ENCODE measurements at regions not wholly inside any gene's neighbourhood (a gene's known extent, or its start where the extent isn't known, plus 50 kb on each side); places are given as distances from the start of the nearest gene placed in this dataset.

DNA sequence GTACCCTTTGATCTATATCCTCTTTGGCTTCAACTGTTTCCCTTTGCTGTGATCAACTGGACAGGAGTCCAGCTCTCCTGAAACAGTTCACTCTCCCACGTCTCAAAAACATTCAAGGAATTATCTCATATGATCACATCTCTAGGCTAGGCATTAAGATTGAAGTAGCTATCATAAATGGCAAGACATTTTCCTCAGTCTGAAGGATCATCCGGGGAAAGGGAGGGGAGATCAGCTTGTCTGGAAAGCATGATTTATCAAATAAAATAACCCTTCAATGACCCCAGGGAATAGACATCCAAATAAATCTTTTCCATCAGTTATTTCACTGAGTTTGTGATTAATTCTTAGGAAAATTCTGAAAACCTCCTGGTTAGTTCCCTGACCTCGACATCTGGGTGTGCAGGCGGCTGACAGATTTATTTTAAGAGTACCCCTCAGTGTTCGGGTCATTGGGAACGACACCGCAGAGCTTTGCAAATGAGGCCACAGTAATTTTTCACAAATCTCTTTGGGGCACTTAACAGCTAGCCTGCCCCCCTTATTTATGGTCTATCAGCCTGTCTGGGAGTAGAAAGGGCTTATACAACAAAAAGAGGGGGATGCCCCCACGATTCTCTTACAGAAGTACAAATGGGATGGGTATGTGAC is 65.8 kb downstream of the NSMCE3 start:
- TF ChIP-seq, protein P1, sequence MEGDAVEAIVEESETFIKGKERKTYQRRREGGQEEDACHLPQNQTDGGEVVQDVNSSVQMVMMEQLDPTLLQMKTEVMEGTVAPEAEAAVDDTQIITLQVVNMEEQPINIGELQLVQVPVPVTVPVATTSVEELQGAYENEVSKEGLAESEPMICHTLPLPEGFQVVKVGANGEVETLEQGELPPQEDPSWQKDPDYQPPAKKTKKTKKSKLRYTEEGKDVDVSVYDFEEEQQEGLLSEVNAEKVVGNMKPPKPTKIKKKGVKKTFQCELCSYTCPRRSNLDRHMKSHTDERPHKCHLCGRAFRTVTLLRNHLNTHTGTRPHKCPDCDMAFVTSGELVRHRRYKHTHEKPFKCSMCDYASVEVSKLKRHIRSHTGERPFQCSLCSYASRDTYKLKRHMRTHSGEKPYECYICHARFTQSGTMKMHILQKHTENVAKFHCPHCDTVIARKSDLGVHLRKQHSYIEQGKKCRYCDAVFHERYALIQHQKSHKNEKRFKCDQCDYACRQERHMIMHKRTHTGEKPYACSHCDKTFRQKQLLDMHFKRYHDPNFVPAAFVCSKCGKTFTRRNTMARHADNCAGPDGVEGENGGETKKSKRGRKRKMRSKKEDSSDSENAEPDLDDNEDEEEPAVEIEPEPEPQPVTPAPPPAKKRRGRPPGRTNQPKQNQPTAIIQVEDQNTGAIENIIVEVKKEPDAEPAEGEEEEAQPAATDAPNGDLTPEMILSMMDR (IDR thresholded peaks at IDR 0.05; ENCODE audit: control insufficient read depth, extremely low read depth, insufficient read depth) = no peak
- no peak overlapping the region for H3K4me3 ChIP-seq (ENCODE audit: low read depth, low read length)
- DNase-seq (ENCODE audit: low read depth) = no peak

DNA sequence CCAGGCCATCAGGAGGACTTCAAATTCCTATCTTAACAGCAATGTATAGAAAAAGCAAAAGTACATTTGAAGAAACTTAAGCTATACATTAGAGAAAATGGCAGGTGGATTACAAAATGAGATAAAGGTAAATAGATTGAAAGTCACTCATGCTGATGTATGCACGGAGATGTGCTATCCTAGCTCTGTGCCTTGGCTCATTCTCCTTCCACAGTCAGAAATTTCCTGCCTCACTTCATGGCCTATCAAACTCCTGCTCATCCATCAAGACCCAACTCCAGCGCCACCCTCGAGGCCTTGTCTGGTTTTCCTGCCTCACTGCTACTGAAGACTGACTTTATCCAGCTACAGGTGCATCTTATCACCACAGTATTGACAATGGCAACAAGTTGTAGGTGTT is 72.9 kb downstream of the NSMCE3 start:
- H3K4me3 ChIP-seq (ENCODE audit: low read depth, low read length) = no peak overlapping the region
- no peak for DNase-seq (ENCODE audit: low read depth)
- TF ChIP-seq, protein P1 (IDR thresholded peaks at IDR 0.05; ENCODE audit: control insufficient read depth, extremely low read depth, insufficient read depth) = no peak

DNA sequence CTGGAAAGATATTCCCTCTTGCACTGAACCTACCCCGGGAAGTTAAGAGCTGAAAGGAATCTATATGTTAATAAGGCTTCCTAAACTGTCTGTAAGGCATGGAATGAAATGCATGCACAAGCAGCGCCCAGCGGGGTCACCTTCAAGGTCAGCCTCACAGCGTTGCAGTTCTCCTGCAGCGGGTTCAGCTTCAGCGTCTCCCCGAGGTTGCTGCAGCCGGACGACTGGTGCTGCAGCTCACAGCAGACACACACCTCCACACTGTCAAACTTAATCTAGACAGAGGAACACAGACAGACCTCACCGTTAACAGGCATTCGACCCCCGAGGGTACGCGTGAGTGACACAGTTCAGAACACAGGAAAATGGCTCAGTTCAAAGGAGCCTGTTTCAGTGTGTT is 73.3 kb downstream of the NSMCE3 start:
- no peak overlapping the region for H3K4me3 ChIP-seq (ENCODE audit: low read depth, low read length)
- no peak for DNase-seq (ENCODE audit: low read depth)
- TF ChIP-seq, protein P1 (IDR thresholded peaks at IDR 0.05; ENCODE audit: control insufficient read depth, extremely low read depth, insufficient read depth) = no peak

DNA sequence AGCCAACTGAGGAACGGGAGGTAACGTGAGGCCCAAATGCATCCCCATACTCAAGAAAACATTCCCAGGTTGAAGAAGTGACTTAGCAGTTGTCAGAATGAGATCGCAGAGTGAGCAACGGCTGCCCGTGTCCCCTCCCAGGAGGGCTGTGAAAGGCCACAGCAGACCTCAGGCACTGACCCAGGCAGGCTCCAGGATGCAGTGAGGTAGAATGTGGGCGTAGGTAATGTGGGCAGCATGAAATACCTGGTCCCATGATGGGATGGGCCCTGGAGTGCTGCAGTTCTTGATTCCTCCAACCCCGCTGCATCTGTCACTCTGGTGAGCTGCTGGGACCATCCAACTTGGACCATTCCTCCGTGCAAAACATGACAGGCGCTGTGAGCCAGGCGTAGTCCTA is 74.8 kb downstream of the NSMCE3 start:
- no peak overlapping the region for H3K4me3 ChIP-seq (ENCODE audit: low read depth, low read length)

DNA sequence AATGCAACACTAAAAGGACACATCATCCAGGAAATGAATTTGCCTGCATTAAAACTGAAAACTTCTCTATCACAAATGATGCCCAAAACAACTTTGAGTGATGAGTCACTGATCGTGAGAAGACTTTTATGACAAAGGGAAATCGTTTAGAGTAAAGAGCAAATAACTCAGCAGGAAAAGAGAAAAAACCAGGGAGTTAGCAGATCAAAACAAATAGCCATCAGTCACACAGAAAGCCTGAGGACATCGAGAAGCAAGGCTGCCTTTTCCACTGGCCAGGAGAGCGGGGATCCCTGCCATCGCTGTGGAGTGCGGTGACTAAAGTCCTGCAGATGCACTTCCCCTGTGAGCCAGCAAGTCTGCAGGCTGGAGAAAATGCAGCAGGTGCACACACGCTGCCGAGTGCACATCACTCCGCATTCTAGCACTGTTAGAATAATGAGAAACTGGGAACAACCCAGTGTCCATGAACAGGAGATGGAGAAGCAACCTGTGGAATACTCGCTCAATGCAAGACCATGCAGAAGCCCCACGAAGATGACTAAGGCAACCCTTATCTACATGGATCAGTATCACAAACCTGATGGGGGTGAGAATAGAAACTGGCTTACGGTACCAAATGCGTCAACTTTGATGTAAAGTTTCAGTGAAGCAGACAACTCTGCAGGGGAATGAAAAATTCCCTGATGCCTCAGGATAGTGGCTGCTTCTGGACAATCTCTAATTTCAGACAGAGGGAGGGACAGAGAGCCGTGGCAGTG is 86.4 kb downstream of the NSMCE3 start:
- H3K4me3 ChIP-seq (ENCODE audit: low read depth, low read length) = no peak overlapping the region
- TF ChIP-seq, protein P1 (IDR thresholded peaks at IDR 0.05; ENCODE audit: control insufficient read depth, extremely low read depth, insufficient read depth) = no peak
- no peak for DNase-seq (ENCODE audit: low read depth)

More for the DNA sequence above, 74.8 kb downstream of the NSMCE3 start:
- TF ChIP-seq, protein P1 (IDR thresholded peaks at IDR 0.05; ENCODE audit: control insufficient read depth, extremely low read depth, insufficient read depth) = no peak
- DNase-seq (ENCODE audit: low read depth) = no peak

DNA sequence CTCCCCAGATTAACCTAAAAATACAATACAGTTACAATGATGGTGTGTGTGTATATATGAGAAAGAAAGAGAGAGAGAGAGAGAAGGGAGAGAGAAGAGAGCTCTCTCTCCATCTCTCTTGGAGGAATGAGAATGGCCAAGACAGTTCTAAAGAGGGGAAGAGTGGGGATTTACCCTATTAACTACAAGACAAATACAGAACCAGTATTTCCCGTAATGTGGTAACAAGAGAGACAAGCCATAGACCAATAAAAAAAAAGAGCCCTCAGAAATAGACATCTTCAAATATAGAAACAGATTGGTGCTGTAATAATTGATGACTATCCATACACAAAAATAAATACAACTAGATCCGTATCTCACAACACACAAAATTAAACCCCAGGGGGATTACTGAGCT is 87.0 kb downstream of the NSMCE3 start:
- TF ChIP-seq, protein P1 (IDR thresholded peaks at IDR 0.05; ENCODE audit: control insufficient read depth, extremely low read depth, insufficient read depth) = no peak
- H3K4me3 ChIP-seq (ENCODE audit: low read depth, low read length) = no peak overlapping the region
- peak; percentile 50 for DNase-seq (ENCODE audit: low read depth)
